ENCODE measurements at regions not wholly inside any gene's neighbourhood (a gene's known extent, or its start where the extent isn't known, plus 50 kb on each side); places are given as distances from the start of the nearest gene placed in this dataset.
A peak's percentile ranks its signal among the peaks of the same experiment; 100 is the strongest.
"Not testable (repeated sequence)": the region's sequence is repeated elsewhere in the genome, so short reads cannot be mapped to it uniquely, and the experiment has no call there.

DNA sequence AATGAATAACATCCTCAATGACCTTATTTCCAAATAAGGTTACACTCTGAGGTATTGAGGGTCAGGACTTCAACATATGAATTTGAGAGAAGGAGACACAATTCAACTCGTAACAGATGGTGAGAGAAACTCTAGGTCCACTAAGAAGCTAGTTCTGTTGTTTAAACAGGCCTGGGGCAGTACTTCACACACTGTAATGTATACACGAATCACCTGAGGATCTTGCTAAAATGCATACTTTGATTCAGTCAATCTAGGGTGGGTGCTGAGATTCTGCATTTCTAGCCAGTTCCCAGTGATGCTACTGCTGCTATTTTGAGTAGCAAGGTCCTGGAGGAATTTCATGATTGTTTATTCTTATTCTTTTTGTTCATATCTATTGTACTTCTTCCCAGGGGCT, 186.8 kb downstream of the SATB1 start:
- DNase-seq (ENCODE audit: extremely low read depth in 1 of 11, low read depth in 9 of 11, low spot score in 4 of 11): no peak

DNA sequence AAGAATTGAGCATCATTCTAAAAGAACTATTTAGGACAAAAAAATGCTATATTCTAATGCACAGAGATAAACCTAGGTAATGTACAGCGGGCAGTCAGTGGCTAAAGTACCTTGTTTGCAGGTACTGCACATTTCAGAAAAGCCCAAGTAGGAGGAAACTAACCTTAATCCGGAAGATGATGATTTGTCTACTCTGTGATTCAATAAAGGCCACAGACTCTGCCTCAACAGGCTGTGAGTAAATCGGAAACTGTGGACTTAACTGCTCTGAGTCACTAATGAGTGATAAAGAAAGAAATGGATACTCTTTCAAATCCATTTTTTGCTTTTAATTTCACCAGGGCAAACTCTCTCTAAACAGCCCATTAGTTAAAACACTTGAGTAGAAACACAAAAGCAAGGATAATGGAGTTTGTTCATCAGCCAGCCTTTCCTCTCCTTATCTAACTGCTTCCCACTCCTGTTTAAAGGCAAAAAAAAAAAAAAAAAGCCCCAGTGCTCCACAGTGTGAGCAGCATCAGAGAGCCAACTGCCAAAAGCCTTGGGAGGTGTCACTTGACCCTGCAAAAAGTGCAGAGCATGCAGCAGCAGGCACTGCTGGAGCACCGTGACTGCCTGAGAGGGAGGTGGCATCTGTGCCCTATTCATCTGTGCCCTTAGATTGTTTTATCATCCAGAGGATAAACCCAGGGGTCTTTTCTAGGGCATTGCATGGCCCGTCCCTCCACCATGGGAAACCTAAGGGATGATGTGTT, 187.7 kb downstream of the SATB1 start:
- no peak for DNase-seq (ENCODE audit: extremely low read depth in 1 of 11, low read depth in 9 of 11, low spot score in 4 of 11)

DNA sequence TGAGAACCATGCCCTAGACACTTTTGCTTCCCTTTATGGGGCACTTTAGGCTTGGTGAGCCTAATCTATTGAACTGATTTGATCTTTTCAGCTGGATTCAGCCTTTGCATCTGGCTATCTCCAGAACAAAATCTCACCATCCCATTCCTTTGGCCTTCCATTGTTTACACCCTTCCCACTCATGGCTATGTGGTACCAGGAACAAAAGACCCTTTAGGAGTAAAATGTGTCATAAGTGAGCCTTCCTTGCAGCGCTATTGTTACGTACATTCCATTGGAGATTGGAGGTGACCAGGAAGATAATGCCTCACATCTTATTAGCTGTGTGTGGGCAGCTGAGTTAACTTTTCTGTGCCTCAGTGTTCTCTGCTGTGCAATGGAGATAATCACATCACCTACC, 188.4 kb downstream of the SATB1 start:
- DNase-seq (ENCODE audit: extremely low read depth in 1 of 11, low read depth in 9 of 11, low spot score in 4 of 11): no peak

DNA sequence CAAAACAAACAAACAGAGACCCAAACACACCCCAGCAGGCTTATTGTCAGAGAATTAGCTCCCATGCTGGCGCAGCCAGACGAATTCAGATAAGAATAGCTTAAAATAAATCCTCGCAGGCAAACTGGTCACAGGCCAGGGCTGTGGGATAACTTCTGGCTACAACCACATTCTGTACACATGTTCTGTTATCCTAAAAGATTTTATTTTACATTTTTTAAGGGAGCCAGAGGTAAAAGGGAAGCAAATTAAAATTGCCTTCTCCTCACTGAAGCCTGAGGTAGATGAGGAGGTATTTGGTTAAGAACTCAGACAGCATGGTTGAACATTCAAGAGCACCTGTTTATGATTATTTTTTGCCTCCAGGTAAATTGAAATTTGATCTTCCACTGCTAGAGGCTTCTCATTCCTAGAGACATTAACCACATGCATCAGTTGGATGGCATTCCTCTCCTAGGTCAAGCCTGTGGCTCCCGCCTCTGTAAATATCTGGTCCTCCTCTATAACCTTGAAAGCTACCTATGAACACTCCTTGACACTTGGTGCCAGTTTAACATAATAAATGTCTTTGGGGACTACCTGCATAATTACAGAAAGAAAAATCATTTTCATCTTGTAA, 190.3 kb downstream of the SATB1 start:
- DNase-seq (ENCODE audit: extremely low read depth in 1 of 11, low read depth in 9 of 11, low spot score in 4 of 11): no peak

DNA sequence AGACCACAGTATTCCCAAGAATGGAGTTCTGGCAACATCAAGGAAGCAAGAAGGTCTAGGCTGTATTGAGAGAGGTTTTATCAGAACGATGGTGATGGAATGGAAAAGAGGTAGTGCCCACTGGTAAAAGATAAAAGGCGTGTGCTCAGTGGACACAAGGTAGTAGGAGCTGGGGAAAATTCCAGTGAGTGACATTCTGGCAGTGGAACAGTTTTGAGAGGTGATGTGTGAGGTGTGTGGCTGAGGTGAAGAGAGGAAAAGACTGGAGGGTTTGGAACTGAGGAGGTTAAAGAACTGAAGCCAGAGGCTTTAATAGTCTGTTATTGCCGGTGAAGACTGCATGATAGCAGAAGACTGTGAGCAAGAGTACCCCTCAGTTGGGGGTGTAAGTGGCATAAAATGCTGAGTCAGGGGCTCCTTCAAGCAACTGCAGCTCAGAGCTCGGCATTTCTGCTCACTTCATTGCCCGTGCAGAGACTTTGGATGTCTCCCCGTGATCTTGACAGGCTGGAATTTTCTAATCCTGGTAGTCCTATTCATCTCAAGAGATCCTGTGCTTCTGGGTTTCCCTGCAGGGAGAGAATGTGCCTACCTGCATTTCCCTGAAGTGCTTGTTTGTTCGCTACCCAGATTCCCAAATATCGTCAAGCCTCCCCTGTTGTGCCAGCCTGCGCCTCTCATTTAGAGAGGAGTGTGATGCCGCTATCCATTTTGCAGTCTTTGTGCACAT, 191.0 kb downstream of the SATB1 start:
- DNase-seq (ENCODE audit: extremely low read depth in 1 of 11, low read depth in 9 of 11, low spot score in 4 of 11): no peak

DNA sequence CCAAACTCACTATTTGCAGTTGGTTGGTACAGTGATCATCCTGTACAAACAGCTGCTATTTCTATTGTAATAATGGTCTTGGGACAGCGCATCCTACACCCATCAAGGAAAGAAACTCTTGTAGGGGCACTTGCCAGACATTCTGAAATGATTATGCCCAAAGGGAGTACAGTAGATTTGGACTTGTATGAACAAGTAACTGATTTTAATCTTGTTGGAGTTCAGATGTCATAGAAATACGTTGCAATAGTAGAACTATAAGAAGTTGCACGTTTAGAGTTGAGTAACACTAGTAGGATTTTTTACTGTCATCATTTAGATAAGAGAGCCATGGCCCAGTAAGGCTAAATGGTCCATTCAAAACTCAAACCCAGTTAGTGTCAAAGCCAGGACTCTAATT, 192.8 kb downstream of the SATB1 start:
- DNase-seq (ENCODE audit: extremely low read depth in 1 of 11, low read depth in 9 of 11, low spot score in 4 of 11): no peak

DNA sequence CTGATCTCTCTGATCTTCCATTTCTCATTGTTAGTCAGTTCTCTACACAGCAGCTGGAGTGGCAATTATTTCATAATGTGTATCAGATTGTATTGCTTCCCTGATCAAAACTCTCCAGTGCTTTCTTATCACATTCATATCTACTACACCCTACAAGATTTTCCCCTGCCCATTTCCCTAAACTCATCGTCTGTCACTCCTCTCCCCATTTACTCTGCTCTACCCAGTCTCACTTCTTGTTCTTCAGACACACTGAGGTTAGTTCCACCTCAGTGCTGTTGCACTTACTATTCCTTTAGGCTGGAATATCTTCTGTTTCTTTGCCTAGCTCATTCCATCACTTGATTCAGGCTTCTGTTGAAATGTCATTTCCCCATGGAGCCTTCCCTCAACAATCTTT, 197.1 kb downstream of the SATB1 start:
- DNase-seq (ENCODE audit: extremely low read depth in 1 of 11, low read depth in 9 of 11, low spot score in 4 of 11): no peak

DNA sequence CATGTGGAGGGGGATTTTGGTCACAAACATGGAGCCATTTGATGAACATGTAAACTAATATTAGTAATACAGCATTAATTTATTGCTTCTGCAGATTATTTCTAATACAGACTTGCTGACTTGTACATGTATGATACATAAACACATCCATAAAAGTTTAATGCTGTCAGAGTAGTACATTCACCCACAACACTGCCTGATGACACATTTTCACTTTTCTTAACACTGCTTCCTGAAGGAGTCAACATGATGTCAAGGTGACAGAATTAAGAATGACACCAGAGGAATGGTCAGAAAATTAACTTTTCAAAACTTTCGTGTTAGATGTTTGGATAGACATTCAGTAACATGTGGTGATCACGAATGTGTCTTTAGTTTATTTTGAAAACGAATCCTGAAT, 199.4 kb downstream of the SATB1 start:
- no peak for DNase-seq (ENCODE audit: extremely low read depth in 1 of 11, low read depth in 9 of 11, low spot score in 4 of 11)

DNA sequence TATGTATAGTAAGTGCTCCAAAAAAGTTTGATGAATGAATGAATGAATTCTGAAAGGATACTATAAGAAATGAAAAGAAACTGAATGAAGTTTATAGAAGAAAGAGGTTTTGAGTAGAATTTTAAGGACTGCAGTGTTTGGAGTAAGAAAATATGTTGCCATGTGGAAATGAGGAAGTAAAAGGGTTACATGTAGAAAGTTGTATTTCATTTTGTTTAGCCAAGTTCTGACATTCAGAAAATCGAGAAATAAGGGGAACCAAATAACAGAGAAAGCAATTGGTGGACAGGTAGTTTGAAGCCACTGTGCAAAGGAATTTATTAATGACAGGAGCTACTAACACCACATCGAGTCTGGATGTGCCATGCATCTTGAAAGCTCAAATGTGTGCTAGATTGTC, 200.7 kb downstream of the SATB1 start:
- no peak for DNase-seq (ENCODE audit: extremely low read depth in 1 of 11, low read depth in 9 of 11, low spot score in 4 of 11)

DNA sequence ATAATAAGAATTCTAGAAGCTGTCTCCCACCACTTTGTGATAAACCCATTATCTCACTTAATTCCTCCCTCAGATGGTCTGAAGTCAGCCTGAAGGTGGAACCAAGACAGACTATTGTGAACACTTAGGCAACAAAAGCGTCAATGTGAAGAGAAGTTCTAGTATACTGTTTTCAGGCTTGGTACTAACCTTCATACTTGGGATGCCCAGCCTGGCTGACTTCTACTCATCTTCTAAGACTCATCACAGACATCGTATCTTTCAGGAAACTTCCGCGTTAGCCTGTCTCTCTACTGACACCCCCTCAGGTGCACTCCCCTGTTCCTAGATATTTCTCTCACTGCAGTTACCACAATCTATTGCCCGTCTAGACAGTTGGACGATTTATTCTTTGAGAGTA, 201.2 kb downstream of the SATB1 start:
- no peak for DNase-seq (ENCODE audit: extremely low read depth in 1 of 11, low read depth in 9 of 11, low spot score in 4 of 11)

DNA sequence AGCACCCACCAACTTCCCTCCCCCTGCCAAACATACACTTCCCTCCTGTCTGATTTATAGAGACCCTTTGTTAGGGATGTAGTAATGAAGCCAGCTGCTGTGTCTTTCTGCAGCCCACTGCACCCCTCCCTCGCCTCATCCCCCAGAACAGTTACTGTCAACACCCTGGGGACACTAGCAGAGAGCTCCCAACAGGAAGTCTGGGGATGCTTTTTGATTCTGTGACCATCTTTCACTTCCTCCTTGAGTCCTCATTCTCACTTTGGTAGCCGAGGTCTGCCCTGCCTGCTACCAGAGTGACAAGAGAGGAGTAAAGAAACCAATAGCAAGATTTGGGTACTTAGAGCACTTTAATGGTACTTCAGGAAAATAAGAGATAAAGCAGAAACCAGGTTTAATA, 201.6 kb downstream of the SATB1 start:
- DNase-seq (ENCODE audit: extremely low read depth in 1 of 11, low read depth in 9 of 11, low spot score in 4 of 11): no peak

DNA sequence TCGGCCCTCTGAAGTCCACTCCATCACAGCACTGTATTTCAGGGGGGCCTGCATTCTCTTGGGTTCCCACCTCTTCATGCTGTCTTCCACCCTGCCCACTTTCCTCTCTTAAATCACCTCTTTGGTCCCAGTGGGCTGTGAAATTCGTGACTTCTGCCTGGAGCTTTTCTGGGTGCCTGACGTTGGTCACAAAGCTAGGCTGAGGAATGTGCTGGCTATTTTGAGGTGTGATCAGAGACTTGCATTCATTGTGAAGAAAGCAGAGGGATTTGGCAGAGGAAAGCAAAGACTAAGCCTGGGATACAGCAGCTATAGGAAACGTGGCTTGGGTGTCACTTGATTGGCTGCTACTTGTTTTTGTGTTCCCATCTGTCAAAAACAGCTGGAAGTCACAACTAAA, 202.5 kb downstream of the SATB1 start:
- DNase-seq (ENCODE audit: extremely low read depth in 1 of 11, low read depth in 9 of 11, low spot score in 4 of 11): no peak

DNA sequence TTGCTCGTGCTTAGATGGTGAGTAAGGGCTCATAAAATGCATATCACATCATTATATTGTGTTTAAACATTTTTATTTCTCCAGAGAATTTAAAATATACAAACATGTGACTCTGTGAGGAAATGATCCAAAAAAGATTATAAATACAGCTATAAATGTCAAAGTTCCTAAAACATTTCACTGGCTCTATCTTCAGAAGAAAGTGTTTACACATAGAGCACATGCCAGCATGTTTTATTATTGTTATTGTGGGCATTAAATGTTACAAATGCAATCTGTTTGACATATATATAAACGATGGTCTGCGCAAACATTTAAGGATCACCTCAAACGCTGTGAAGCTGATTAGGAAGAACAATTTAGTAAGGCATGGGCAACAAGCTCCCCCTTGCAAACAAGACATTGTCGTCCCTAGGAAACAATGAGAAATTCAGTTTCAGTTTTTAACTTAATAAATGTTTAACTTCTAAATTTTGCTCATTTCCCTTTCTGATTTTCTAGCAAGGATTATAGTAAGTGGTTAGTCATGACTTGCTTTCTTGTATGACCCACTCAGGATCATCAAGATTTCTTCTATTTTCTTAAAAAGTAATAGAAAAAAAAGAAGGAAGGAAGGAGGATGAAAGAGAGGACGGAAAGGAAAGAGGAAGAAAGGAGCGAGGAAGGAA, 207.5 kb downstream of the SATB1 start:
- peak in 2 of 11 donors; percentile 6 to 21 for DNase-seq (ENCODE audit: extremely low read depth in 1 of 11, low read depth in 9 of 11, low spot score in 4 of 11)

DNA sequence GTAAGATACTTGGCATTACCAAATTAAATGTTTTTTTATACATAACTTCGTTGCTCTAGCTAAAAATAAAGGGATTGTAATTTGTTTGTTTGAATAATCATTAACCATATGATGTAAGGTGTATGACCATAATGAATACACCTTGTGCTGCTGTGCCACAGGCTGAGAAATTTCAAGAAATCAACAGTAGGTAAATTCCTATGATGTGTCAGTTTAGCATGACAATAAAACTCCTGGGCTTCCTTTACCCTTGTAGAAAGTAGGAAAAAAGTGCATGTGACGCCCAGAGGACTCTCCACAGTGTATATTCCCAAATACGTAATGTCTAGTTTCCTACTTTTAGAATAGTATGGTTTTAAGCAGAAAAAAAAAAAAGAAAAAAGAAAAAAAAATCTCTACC, 208.1 kb downstream of the SATB1 start:
- DNase-seq (ENCODE audit: extremely low read depth in 1 of 11, low read depth in 9 of 11, low spot score in 4 of 11): no peak

DNA sequence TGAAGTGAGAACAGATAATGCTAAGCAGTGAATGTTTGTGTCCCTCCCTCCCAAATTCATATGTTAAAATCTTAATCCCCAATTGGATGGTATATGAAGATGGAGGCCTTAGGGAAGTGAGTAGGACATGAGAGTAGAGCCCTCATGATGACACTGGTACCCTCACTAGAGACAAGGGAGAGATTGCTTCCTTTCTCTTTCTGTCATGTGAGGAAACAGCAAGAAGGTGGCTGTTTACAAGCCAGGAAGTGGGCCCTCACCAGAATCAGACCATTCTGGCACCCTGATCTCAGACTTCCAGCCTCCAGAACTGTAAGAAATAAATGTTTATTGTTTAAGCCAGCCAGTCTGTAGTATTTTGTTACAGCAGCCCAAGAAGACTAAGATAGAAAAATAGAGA, 209.5 kb downstream of the SATB1 start:
- no peak for DNase-seq (ENCODE audit: extremely low read depth in 1 of 11, low read depth in 9 of 11, low spot score in 4 of 11)

DNA sequence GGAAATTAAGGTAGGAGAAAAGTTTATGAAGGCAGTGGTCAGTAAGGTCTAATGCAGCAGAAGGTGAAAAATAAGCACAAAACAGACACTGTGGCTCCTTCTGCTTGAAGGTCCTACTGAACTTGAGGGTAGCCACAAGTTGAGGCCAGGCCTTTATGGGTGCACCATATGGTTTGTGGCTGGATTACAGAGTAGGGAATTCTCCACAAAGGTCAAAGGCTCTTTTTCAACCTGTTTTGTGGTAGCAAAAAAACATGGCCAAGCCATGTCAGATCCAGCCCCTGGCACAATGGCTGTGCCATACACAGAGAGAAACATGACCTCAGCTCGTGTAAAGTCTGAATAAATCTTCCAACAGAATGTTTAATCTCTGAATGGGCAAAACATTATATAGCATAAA, 214.0 kb downstream of the SATB1 start:
- no peak for DNase-seq (ENCODE audit: extremely low read depth in 1 of 11, low read depth in 9 of 11, low spot score in 4 of 11)

DNA sequence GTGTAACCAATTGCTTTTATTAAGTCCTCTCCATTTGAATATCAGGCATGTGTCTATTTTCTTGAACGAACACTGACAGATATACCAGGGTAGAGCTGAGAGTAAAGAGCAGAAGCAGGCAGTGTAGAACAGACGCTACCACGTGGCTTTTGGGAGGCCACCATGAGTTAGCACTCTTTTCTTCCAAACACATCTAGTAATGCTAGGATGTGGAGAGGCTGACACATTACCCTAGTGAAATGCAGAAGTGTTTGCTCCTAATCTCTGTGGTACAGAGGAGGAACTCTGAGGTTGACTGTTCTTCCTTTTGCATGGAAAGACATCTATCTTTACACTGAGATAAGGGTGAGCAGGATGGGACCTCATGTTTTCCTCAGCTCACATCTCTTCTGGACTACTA, 216.3 kb downstream of the SATB1 start:
- no peak for DNase-seq (ENCODE audit: extremely low read depth in 1 of 11, low read depth in 9 of 11, low spot score in 4 of 11)

DNA sequence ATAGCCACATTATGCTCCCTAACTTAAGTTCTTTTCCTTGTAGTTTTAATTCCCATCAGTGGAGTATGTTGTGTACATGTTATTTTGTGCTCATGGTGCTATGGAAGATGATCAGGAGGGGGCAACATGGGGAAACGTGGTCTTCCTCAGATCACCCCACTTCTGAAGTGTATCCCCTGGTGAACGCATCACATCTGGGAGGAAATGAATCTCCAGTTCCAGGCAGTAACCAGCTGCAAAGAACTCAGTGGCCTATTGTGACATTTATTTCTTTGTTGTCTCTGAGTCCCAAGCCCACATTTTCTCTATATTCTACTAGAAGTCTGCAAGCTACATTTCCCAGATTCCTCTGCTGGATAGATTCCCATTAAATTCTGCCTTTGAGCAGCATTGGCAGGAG, 217.0 kb downstream of the SATB1 start:
- no peak for DNase-seq (ENCODE audit: extremely low read depth in 1 of 11, low read depth in 9 of 11, low spot score in 4 of 11)

DNA sequence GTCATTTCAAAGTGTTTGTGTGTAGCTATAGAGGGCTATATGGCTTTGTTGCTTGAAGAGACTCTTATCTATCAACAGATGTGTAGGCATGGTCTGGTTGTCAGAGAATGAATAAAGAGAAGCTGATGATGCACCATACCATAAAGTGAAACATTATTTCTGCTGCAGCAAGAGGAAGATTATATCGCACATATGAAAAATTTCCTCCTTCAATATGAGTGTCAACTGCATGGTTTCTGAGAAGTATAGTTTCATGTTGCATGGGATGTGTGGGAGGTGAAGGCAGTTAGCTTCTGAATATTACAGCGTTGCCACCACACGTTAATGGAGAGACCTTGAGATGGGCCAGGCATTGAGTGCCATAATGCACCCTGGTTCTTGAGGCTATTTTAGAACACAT, 217.9 kb downstream of the SATB1 start:
- no peak for DNase-seq (ENCODE audit: extremely low read depth in 1 of 11, low read depth in 9 of 11, low spot score in 4 of 11)

DNA sequence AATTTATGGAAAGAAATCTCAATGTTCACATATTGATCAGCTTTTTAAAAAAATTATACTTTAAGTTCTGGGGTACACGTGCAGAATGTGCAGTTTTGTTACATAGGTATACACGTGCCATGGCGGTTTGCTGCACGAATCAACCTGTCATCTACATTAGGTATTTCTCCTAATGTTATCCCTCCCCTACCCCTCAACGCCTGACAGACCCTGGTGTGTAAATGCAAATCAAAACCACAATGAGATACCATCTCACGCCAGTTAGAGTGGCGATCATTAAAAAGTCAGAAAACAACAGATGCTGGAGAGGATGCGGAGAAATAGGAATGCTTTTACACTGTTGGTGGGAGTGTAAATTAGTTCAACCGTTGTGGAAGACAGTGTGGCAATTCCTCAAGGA, 219.4 kb downstream of the SATB1 start:
- DNase-seq (ENCODE audit: extremely low read depth in 1 of 11, low read depth in 9 of 11, low spot score in 4 of 11): not testable (repeated sequence)
